ENCODE measurements at regions not wholly inside any gene's neighbourhood (a gene's known extent, or its start where the extent isn't known, plus 50 kb on each side); places are given as distances from the start of the nearest gene placed in this dataset.
A peak's percentile ranks its signal among the peaks of the same experiment; 100 is the strongest.

DNA sequence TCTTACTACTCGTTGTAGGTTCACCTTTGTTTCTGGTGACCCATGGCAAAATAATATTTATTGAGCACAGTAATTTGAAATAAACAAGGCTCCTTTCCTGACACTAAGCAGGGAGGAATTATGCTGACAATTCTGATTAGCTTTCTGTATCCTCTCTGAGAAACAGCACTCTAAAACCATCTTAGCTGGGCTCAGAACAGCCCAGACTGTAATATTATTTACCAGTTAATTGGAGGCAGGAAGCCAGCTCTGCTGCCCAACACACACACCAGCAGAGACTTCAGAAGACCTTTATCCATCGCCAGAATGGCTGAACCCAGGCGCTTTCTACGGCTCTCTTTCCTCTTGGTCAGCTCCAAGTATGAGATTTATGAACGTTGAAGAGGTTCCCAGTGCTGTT, 77.6 kb upstream of the FMN2 start:
- TF ChIP-seq, protein P1, sequence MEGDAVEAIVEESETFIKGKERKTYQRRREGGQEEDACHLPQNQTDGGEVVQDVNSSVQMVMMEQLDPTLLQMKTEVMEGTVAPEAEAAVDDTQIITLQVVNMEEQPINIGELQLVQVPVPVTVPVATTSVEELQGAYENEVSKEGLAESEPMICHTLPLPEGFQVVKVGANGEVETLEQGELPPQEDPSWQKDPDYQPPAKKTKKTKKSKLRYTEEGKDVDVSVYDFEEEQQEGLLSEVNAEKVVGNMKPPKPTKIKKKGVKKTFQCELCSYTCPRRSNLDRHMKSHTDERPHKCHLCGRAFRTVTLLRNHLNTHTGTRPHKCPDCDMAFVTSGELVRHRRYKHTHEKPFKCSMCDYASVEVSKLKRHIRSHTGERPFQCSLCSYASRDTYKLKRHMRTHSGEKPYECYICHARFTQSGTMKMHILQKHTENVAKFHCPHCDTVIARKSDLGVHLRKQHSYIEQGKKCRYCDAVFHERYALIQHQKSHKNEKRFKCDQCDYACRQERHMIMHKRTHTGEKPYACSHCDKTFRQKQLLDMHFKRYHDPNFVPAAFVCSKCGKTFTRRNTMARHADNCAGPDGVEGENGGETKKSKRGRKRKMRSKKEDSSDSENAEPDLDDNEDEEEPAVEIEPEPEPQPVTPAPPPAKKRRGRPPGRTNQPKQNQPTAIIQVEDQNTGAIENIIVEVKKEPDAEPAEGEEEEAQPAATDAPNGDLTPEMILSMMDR (IDR thresholded peaks at IDR 0.05; ENCODE audit: unreplicated experiment): no peak
- Mint-ChIP-seq H3K4me1 (no peaks in the 10 kb centered on the region), H3K36me3 (no peaks in the 10 kb centered on the region), H3K9me3 (peaks cover 31% of the 10 kb centered on the region), H3K27ac (no peak overlapping the region), H3K27me3 (ENCODE audit: low read depth) (peaks cover 12% of the 10 kb centered on the region), H3K4me3 (no peak overlapping the region)
- DNase-seq (ENCODE audit: low spot score in 2 of 2, unreplicated experiment in 2 of 2): no peak

DNA sequence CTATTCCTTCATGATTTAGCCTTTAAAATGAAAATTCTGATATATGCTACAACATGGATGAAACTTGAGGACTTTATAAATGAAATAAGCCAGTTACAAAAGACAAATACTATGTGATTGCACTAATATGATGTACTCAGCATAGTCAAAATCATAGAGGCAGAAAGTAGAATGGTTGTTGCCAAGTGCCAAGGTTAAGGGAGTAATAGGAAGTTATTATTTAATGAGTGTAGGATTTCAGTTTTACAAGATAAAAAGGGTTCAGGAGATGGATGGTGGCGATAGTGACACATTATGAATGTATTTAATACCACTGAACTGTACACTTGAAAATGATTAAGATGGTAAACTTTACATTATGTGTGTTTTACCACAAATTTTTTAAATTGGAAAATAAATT, 73.1 kb upstream of the FMN2 start:
- Mint-ChIP-seq H3K27ac (no peak overlapping the region), H3K36me3 (no peaks in the 10 kb centered on the region), H3K4me1 (no peaks in the 10 kb centered on the region), H3K4me3 (no peak overlapping the region), H3K9me3 (peaks cover 22% of the 10 kb centered on the region), H3K27me3 (ENCODE audit: low read depth) (peaks cover 16% of the 10 kb centered on the region)
- DNase-seq (ENCODE audit: low spot score in 2 of 2, unreplicated experiment in 2 of 2): no peak
- TF ChIP-seq, protein P1 (IDR thresholded peaks at IDR 0.05; ENCODE audit: unreplicated experiment): no peak

DNA sequence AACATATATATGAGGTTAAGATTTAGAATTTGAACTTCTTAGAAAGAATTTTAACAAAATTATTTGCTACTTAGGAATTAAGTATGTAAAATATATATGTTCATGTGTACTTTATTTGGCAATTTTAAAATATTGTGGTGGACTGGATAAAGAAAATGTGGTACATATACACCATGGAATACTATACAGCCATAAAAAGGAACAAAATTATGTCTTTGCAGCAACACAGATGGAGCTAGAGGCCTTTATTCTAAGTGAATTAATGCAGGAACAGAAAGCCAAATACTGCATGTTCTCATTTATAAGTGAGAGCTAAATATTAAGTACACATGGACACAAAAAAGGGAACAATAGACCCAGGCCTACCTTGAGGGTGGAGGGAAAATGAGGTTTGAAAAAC, 72.2 kb upstream of the FMN2 start:
- H3K36me3 Mint-ChIP-seq: no peaks in the 10 kb centered on the region
- no peak for DNase-seq (ENCODE audit: low spot score in 2 of 2, unreplicated experiment in 2 of 2)
- TF ChIP-seq, protein P1 (IDR thresholded peaks at IDR 0.05; ENCODE audit: unreplicated experiment): no peak
- H3K4me1 Mint-ChIP-seq: no peaks in the 10 kb centered on the region
- no peak overlapping the region for H3K27ac Mint-ChIP-seq
- H3K4me3 Mint-ChIP-seq: no peak overlapping the region
- peaks cover 18% of the 10 kb centered on the region for H3K27me3 Mint-ChIP-seq (ENCODE audit: low read depth)
- H3K9me3 Mint-ChIP-seq: peaks cover 22% of the 10 kb centered on the region

DNA sequence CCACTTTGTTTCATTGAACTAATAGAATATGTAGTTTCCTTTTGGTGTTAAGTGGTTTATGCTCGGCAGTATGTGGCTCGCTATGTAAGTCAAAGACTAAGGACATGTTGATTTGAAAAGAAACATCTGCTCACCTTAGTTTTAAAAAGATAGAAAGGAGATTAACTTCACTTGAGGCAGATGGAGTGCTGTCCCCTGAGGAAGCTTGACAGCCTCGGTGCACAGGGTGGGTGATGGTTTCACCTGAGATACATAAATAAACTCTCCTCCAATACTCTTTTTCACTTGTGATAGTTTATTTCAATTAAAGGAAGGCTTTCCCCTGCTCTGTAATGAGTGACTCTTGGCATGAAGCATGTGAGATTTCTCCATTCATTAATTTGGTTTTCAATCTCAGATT, 70.8 kb upstream of the FMN2 start:
- TF ChIP-seq, protein P1 (IDR thresholded peaks at IDR 0.05; ENCODE audit: unreplicated experiment): no peak
- H3K4me3 Mint-ChIP-seq: no peak overlapping the region
- peaks cover 22% of the 10 kb centered on the region for H3K9me3 Mint-ChIP-seq
- no peaks in the 10 kb centered on the region for H3K36me3 Mint-ChIP-seq
- no peak for DNase-seq (ENCODE audit: low spot score in 2 of 2, unreplicated experiment in 2 of 2)
- H3K27ac Mint-ChIP-seq: no peak overlapping the region
- no peaks in the 10 kb centered on the region for H3K4me1 Mint-ChIP-seq
- H3K27me3 Mint-ChIP-seq (ENCODE audit: low read depth): peaks cover 14% of the 10 kb centered on the region

DNA sequence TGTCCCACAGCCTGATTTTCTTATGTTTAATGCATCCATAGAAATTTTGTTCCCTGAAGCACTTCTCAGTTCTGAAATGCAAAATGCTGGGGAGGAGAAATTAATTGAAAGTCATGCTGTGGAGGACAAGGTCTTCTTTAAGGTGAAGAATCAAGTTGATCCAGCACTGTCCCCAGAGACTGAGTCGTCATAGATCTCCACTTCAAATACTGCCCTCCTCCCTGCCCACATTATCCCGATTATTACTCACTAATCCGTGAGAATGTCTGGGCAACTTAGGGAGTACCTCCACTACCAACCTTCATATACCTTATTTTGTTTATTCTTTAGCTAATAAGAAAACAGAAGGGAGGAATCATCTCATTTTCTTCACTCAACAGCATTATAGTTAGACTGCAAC, 70.0 kb upstream of the FMN2 start:
- H3K9me3 Mint-ChIP-seq: peaks cover 22% of the 10 kb centered on the region
- H3K27ac Mint-ChIP-seq: no peak overlapping the region
- DNase-seq (ENCODE audit: low spot score in 2 of 2, unreplicated experiment in 2 of 2): no peak
- H3K36me3 Mint-ChIP-seq: no peaks in the 10 kb centered on the region
- no peaks in the 10 kb centered on the region for H3K4me1 Mint-ChIP-seq
- TF ChIP-seq, protein P1 (IDR thresholded peaks at IDR 0.05; ENCODE audit: unreplicated experiment): no peak
- H3K4me3 Mint-ChIP-seq: no peak overlapping the region
- peaks cover 15% of the 10 kb centered on the region for H3K27me3 Mint-ChIP-seq (ENCODE audit: low read depth)

DNA sequence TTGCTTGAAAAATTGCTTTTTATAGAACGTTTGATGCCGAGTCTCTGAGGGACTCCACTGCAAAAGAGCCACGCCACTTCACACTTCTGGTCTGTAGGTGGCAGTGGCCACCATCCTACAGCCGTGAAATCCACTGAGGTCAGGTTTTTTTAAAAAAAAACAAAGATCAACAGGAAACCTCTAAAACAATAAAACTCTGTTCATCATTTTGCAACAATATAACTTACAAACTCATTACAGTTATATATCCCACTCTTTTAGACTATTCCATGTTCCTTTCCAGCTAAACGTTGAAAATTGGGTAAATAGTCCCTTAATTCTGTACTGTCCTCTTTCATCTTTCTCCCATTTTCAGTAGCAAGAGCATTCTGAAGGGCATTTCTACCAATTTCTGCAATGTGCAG, 64.6 kb upstream of the FMN2 start:
- TF ChIP-seq, protein P1 (IDR thresholded peaks at IDR 0.05; ENCODE audit: unreplicated experiment): peak; percentile 80
- Mint-ChIP-seq H3K4me1 (peaks cover 19% of the 10 kb centered on the region), H3K9me3 (no peaks in the 10 kb centered on the region), H3K36me3 (no peaks in the 10 kb centered on the region), H3K27me3 (ENCODE audit: low read depth) (peaks cover 11% of the 10 kb centered on the region), H3K27ac (no peak overlapping the region), H3K4me3 (no peak overlapping the region)
- peak in 1 of 2 experiments; percentile 57 for DNase-seq (ENCODE audit: low spot score in 2 of 2, unreplicated experiment in 2 of 2)

Data from mesothelial cell of epicardium (in vitro differentiated cells).